Astrocyte (in vitro differentiated cells and primary cell): ENCODE measurements at regions not wholly inside any gene's neighbourhood (a gene's known extent, or its start where the extent isn't known, plus 50 kb on each side); places are given as distances from the start of the nearest gene placed in this dataset.

ENCODE experiments used
- DNase-seq: peaks from one replicate; pipeline ENCODE4 v3.0.0-alpha.2; 2010; ENCODE audit warnings: low read depth
- FAIRE-seq: peaks from 2 replicates; lab custom pipeline; 2011; peaks lifted over from hg19 to GRCh38; lab: Jason Lieb, UNC
- H2AFZ ChIP-seq: 2 replicates; pipeline ENCODE4 v1.6.0; 2012; ENCODE audit warnings: low read depth, low read length, inconsistent platforms
- H3K27ac ChIP-seq: 2 replicates; pipeline ENCODE4 v1.5.1; 2011; ENCODE audit warnings: low read depth, low read length, inconsistent platforms
- H3K27me3 ChIP-seq: 2 replicates; pipeline ENCODE4 v1.6.0; 2011; ENCODE audit warnings: low read length, inconsistent platforms; ENCODE audit not compliant: insufficient read depth
- H3K36me3 ChIP-seq: 2 replicates; pipeline ENCODE4 v1.5.1; 2011; ENCODE audit warnings: low read length, inconsistent platforms; ENCODE audit not compliant: insufficient read depth
- H3K4me1 ChIP-seq: 2 replicates; pipeline ENCODE4 v1.5.1; 2011; ENCODE audit warnings: low read length, inconsistent platforms; ENCODE audit not compliant: insufficient read depth
- H3K4me2 ChIP-seq: 2 replicates; pipeline ENCODE4 v1.6.0; 2012; ENCODE audit warnings: low read length, inconsistent platforms
- H3K4me3 ChIP-seq: 2 replicates; pipeline ENCODE4 v1.5.1; 2011; ENCODE audit warnings: low read depth, mild to moderate bottlenecking, low read length, inconsistent platforms; ENCODE audit not compliant: insufficient read depth
- H3K79me2 ChIP-seq: 2 replicates; pipeline ENCODE4 v1.6.0; 2012; ENCODE audit warnings: mild to moderate bottlenecking, low read length, inconsistent platforms; ENCODE audit not compliant: insufficient read depth
- H3K9ac ChIP-seq: 2 replicates; pipeline ENCODE4 v1.6.0; 2012; ENCODE audit warnings: mild to moderate bottlenecking, low read length, inconsistent platforms
- H3K9me3 ChIP-seq: 2 replicates; pipeline ENCODE4 v1.5.1; 2012; ENCODE audit warnings: low read depth, mild to moderate bottlenecking, low read length, inconsistent platforms; ENCODE audit not compliant: insufficient read depth
- H4K20me1 ChIP-seq: 2 replicates; pipeline ENCODE4 v1.6.0; 2012; ENCODE audit warnings: low read length, inconsistent platforms; ENCODE audit not compliant: insufficient read depth
- H3K27ac Mint-ChIP-seq: one replicate; pipeline ENCODE4 v1.8.0; 2021; ENCODE audit warnings: mild to moderate bottlenecking, mixed read lengths; ENCODE audit not compliant: unreplicated experiment
- H3K27me3 Mint-ChIP-seq: one replicate; pipeline ENCODE4 v1.8.0; 2021; ENCODE audit warnings: low read depth, mixed read lengths; ENCODE audit not compliant: unreplicated experiment
- H3K36me3 Mint-ChIP-seq: one replicate; pipeline ENCODE4 v1.8.0; 2021; ENCODE audit warnings: low read depth, mixed read lengths; ENCODE audit not compliant: unreplicated experiment
- H3K4me1 Mint-ChIP-seq: one replicate; pipeline ENCODE4 v1.8.0; 2021; ENCODE audit warnings: low read depth, mixed read lengths; ENCODE audit not compliant: unreplicated experiment
- H3K4me3 Mint-ChIP-seq: one replicate; pipeline ENCODE4 v1.8.0; 2021; ENCODE audit warnings: mild to moderate bottlenecking, moderate library complexity, mixed read lengths; ENCODE audit not compliant: unreplicated experiment
- H3K9me3 Mint-ChIP-seq: one replicate; pipeline ENCODE4 v1.8.0; 2021; ENCODE audit warnings: mild to moderate bottlenecking, mixed read lengths; ENCODE audit not compliant: unreplicated experiment
- CTCF ChIP-seq: IDR thresholded peaks from 2 replicates; pipeline ENCODE4 v1.5.1; 2011; ENCODE audit warnings: low read depth, mild to moderate bottlenecking, inconsistent platforms, low read length, moderate library complexity; ENCODE audit not compliant: insufficient read depth
- EZH2 ChIP-seq: IDR thresholded peaks from 2 replicates; pipeline ENCODE4 v1.6.1; 2012; ENCODE audit warnings: mild to moderate bottlenecking, low read length, inconsistent platforms; ENCODE audit not compliant: insufficient read depth

- no peak overlapping the region for H3K4me3 ChIP-seq
- no peak for DNase-seq
- Mint-ChIP-seq H3K4me1 (peaks cover 4% of the 10 kb centered on the region), H3K36me3 (no peaks in the 10 kb centered on the region), H3K9me3 (no peaks in the 10 kb centered on the region), H3K4me3 (no peak overlapping the region), H3K27me3 (peaks cover 2% of the 10 kb centered on the region), H3K27ac (no peak overlapping the region)
- H3K27me3 ChIP-seq, result no peaks in the 10 kb centered on the region
- H3K36me3 ChIP-seq, result no peaks in the 10 kb centered on the region
- no peaks in the 10 kb centered on the region for H4K20me1 ChIP-seq
- H3K4me2 ChIP-seq, result no peak overlapping the region
- no peak overlapping the region for H2AFZ ChIP-seq
- no peaks in the 10 kb centered on the region for H3K79me2 ChIP-seq
- H3K27ac ChIP-seq, result no peak overlapping the region
- no peak for TF ChIP-seq EZH2
- TF ChIP-seq CTCF, result no peak
- no peaks in the 10 kb centered on the region for H3K9me3 ChIP-seq
- no peak for FAIRE-seq
- H3K4me1 ChIP-seq, result no peaks in the 10 kb centered on the region
- H3K9ac ChIP-seq, result no peak overlapping the region
These were observed 118.3 kb upstream of the FBXL4 start for GRCh38 chr6:99066044-99066443.

GRCh38 chr6:99064834-99065233 is 117.1 kb upstream of the FBXL4 start:
- no peak overlapping the region for H3K4me2 ChIP-seq

More at GRCh38 chr6:99064834-99065233, 117.1 kb upstream of the FBXL4 start:
- Histone ChIP-seq H2AFZ (no peak overlapping the region), H3K4me1 (no peaks in the 10 kb centered on the region), H3K36me3 (no peaks in the 10 kb centered on the region), H4K20me1 (no peaks in the 10 kb centered on the region), H3K27me3 (no peaks in the 10 kb centered on the region), H3K27ac (no peak overlapping the region), H3K4me3 (no peak overlapping the region), H3K9me3 (no peaks in the 10 kb centered on the region), H3K79me2 (no peaks in the 10 kb centered on the region), H3K9ac (no peak overlapping the region)
- H3K36me3 Mint-ChIP-seq, result no peaks in the 10 kb centered on the region
- H3K9me3 Mint-ChIP-seq, result no peaks in the 10 kb centered on the region
- no peak for TF ChIP-seq CTCF
- no peak for TF ChIP-seq EZH2
- H3K4me3 Mint-ChIP-seq, result no peak overlapping the region
- no peak for DNase-seq
- no peak for FAIRE-seq
- H3K27ac Mint-ChIP-seq, result no peak overlapping the region
- H3K4me1 Mint-ChIP-seq, result peaks cover 4% of the 10 kb centered on the region
- H3K27me3 Mint-ChIP-seq, result peaks cover 2% of the 10 kb centered on the region
